CD4-positive, alpha-beta T cell treated with Interleukin-10 for 1 hour (primary cell): ENCODE measurements at regions not wholly inside any gene's neighbourhood (a gene's known extent, or its start where the extent isn't known, plus 50 kb on each side); places are given as distances from the start of the nearest gene placed in this dataset.
"Not testable (repeated sequence)": the region's sequence is repeated elsewhere in the genome, so short reads cannot be mapped to it uniquely, and the experiment has no call there.

Source experiments
- DNase-seq: peaks from one replicate; pipeline ENCODE4 v3.0.0-alpha.2; 2020

GRCh38 chr12:124070394-124071074 lies 97.5 kb downstream of the ZNF664 start:
- not testable (repeated sequence) for DNase-seq

DNA sequence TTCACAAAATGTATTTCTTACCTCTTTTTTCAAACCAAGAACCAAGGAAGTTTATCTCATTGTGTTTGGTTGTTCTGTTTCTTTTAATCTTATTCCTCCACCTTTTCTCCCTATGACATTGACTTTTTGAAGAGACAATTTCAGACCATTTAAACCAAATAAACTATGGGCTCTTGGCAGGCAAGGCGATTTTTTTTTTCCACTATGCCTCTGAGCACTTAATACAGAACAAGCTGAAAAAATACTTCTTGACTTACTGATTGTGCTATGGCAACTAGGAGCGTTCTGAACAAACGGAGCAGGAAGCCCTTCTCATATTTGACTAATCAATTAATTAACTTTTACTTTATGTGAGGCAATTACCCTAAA lies 98.0 kb downstream of the ZNF664 start:
- DNase-seq = no peak

GRCh38 chr12:124073356-124074035 lies 100.5 kb downstream of the ZNF664 start:
- DNase-seq = no peak

GRCh38 chr12:124075841-124076240 lies 102.8 kb downstream of the ZNF664 start:
- no peak for DNase-seq

- DNase-seq = no peak
Measured at GRCh38 chr12:124077701-124078100, 104.7 kb downstream of the ZNF664 start.

DNA sequence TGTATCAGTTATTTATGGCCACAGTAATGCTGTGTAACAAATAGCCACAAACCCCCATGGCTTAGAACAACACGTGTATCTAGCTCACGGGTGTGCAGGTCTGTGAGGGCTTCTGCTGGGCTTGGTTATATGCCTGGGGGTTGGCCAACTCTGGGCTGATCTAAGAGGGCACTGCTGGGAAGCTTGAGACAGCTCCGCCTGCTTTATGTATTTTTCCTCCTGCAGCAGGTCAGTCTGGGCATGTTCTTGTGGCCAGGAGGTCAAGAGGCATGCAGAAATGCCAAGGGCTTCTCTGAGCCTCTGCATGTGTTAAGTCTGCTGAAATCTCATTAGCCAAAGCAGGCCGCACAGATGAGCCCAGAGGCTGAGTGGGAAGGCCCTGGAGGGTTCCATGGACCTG lies 105.8 kb downstream of the ZNF664 start:
- no peak for DNase-seq

DNA sequence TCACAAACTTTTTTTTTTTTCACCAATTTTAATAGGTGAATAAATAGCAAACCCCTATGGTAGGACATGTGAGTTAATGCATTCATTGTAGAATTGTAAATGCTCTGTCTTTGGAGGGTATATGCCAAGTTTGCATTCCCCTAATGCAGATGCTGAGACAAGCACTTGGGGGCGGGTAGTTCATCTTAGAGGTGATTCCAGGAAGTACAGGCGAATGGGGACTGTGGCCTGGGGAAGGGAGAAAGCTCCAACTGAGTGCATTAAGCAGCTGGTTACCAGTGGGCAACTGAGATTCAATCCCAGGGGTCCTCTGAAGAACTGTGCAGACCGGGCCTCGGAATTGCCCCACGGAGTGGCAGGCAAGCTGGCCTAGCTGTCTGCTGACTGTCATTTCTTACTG lies 107.6 kb downstream of the ZNF664 start:
- no peak for DNase-seq

- no peak for DNase-seq
Measured at GRCh38 chr12:124082012-124082411, 109.0 kb downstream of the ZNF664 start.

DNA sequence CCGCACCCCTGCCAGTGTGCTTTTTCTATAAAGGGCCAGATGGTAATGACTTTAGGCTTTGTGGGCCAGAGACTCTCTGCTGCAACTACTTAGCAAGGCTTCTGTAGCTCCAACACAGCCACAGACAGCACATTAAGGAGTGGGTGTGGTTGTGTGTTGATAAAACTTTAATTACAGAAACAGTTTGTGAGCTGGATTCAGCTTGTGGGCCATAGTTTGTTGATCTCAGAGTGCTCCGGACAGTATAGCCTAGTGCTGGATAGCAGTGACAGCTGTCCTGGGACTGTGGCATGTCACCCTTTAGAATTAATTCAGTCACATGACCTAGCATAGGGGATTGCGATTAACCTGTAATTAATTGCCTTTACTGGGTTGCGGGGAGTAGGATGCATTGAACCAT lies 109.7 kb downstream of the ZNF664 start:
- no peak for DNase-seq

DNA sequence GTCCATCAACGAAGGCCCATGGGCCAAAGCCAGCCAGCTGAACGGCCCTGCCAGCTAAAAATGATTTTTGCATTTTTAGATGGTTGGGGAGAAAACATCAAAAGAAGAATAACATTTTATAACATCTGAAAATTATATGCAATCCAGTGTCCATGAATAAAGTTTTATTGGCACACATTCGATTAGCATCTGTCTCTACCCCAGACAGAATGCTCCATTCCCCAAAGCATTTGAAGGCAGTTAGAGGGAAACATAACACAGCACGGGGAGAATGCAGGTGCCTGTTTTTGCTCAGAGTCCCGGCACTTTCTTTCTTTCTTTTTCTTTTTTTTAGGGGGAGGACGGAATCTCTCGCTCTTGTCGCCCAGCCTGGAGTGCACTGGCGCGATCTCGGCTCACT lies 110.7 kb downstream of the ZNF664 start:
- no peak for DNase-seq

GRCh38 chr12:124085419-124086296 lies 112.6 kb downstream of the ZNF664 start:
- DNase-seq = no peak

- DNase-seq = no peak
Measured at GRCh38 chr12:124086299-124086898, 113.4 kb downstream of the ZNF664 start.

DNA sequence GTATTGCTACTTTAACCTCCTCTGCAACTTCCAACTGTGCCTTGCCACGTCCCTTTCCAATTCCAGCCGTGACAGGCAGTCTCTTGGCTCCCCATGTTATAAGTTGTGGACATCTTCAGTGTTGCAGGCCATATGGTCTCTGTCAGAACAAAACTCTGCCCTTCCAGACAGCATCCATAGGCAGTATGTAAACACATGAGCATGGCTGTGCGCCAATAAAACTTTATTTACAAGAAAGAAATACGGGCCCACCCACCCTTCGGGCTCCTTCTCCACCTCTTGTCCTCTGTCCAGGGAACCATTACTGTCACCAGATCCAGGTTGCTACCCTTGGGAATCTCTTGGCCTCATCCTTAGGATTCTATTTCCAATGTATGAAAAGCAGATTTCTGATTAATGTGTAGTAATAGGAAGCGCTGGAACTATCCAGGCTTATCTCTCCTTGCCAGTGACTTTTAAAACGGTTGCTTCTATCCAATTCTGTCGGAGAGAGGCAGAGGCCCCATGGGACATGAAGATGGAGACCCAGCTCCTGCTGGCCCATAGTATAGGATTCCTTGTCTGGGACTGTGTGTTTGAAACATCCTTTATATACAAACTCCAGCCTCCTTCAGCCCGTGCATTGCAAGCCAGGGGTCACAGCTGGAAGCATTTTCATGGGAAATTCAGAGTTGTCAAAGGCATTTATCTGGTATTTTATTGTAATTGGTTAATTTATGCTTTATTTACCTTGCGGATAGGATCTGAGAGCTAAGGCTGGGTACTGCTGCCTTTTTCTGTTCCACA lies 114.4 kb downstream of the ZNF664 start:
- DNase-seq = no peak

DNA sequence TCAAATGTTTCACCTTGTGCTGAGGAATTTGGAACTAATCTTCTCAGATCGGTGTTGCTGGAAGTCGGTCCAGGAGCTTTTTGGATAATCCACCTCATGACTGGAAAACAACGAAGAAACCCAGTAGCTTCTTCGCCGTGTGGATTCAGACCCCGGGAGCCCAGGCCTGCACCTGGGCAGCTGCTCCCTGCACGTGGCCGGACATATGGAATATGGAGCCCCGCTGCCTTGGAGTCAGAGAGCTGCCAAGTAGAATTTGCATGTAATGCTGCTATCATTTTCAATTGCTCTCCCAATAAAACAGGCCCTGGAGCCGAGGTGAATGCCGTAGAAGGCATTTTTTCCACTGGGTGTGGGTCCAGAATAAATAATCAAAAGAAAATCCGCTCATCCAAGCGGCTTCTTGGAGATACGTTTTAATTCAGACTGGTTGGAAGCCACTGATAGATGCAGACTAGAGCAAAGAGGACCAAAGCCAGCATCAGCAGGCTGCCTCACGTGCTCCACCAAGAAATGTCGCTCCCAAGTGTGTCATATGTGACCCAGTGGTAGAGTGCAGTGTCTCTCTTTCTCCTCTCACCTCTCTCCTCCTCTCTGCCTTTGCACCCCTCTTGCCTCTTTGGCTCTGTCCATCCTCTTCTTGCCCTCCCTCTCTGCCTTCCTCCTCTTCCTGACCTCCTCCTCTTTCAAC lies 115.3 kb downstream of the ZNF664 start:
- DNase-seq = no peak

DNA sequence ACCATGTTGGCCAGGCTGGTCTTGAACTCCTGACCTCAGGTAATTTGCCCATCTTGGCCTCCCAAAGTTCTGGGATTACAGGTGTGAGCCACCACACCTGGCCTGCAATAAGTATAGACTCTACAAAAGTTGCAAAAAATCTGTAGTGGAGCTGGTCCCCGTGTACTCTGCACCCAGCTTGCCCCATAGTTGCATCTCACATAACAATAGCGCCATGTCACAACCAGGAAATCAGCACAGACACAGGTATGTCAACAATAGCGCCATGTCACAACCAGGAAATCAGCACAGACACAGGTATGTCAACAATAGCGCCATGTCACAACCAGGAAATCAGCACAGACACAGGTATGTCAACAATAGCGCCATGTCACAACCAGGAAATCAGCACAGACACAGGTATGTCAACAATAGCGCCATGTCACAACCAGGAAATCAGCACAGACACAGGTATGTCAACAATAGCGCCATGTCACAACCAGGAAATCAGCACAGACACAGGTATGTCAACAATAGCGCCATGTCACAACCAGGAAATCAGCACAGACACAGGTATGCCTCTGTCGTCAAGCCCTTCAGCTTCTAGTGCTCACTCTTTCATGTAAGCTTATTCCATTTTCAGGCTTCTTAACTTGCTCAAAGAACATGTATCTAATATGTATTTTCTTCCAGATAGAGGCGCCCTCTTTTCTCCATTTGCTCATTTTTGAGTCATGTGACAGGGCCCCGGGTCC lies 116.3 kb downstream of the ZNF664 start:
- not testable (repeated sequence) for DNase-seq

GRCh38 chr12:124091835-124092234 lies 118.8 kb downstream of the ZNF664 start:
- DNase-seq = no peak

GRCh38 chr12:124092532-124092931 lies 119.5 kb downstream of the ZNF664 start:
- DNase-seq = not testable (repeated sequence)

GRCh38 chr12:124093297-124093696 lies 120.3 kb downstream of the ZNF664 start:
- DNase-seq = no peak

GRCh38 chr12:124094188-124094587 lies 121.2 kb downstream of the ZNF664 start:
- no peak for DNase-seq

DNA sequence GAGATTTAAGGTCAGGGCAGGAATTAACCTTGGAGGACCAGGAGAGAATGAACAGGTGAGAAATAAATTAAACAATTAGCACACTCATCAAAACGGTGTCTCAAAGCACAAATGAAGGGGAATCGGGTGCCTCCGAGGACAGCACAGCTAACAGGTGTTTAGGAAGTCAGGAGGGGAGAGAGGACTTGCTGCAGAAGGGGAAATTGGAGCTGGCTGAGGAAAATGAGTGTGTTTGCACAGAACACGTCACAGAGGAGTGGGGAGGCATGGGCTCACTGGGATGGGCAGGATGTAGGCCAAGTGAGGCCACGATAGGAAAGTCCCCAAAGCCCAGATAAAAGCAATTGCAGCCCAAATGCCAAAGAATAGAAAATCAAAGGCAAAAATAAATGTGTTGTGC lies 121.7 kb downstream of the ZNF664 start:
- DNase-seq = no peak

DNA sequence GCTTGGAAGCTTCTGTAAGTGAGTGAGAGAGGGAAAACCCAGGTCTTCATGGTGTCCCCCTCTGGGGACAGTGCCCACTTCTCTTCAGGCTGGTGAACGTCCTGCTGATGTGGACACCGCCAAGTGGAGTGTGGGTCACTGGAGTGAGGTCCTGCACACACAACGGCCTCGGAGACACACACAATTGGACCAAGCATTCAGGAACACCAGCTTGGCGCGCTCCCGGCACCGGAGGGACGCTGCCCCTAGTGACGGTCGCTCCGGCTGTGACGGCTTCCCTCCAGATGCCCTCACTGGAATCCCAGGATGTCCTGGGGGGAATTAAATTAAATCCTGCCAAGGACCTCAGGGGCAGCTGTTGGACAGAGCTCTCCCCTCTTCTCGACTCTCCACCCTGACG lies 123.1 kb downstream of the ZNF664 start:
- DNase-seq = no peak
